Neural cell (in vitro differentiated cells): ENCODE measurements at regions not wholly inside any gene's neighbourhood (a gene's known extent, or its start where the extent isn't known, plus 50 kb on each side); places are given as distances from the start of the nearest gene placed in this dataset.

Experiments used
- H2AFZ ChIP-seq: fragments of 200-600, 300-800 bp; sonication (generic), shearing (Covaris generic); 2 replicates; pipeline ENCODE4 v1.6.0; 2014; ENCODE audit warnings: low read depth, mild to moderate bottlenecking, antibody characterized with exemption, low read length, moderate library complexity
- H3F3A ChIP-seq: fragments of 200-600 bp; shearing (Covaris generic); 2 replicates; pipeline ENCODE4 v1.6.1; 2016; ENCODE audit warnings: mild to moderate bottlenecking, moderate library complexity, mixed read lengths, antibody characterized with exemption, low read length; ENCODE audit not compliant: insufficient read depth, poor library complexity, severe bottlenecking
- H3K27ac ChIP-seq: fragments of 200-600, 300-800 bp; sonication (generic), shearing (Covaris generic); 2 replicates; pipeline ENCODE4 v1.5.1; 2014; ENCODE audit warnings: mild to moderate bottlenecking, low read length, moderate library complexity
- H3K27me3 ChIP-seq: fragments of 300-800, 200-600 bp; sonication (generic), shearing (Covaris generic); 2 replicates; pipeline ENCODE4 v1.6.0; 2014; ENCODE audit warnings: mild to moderate bottlenecking, low read depth, low read length, moderate library complexity; ENCODE audit not compliant: insufficient read depth
- H3K36me3 ChIP-seq: fragments of 300-800, 200-600 bp; sonication (generic), shearing (Covaris generic); 2 replicates; pipeline ENCODE4 v1.5.1; 2014; ENCODE audit warnings: mild to moderate bottlenecking, antibody characterized with exemption, low read length, moderate library complexity; ENCODE audit not compliant: insufficient read depth
- H3K4me2 ChIP-seq: fragments of 300-800, 200-600 bp; sonication (generic), shearing (Covaris generic); 2 replicates; pipeline ENCODE4 v1.6.0; 2014; ENCODE audit warnings: mild to moderate bottlenecking, low read length
- H3K4me3 ChIP-seq: fragments of 300-800, 200-600 bp; sonication (generic), shearing (Covaris generic); 2 replicates; pipeline ENCODE4 v1.5.1; 2014; ENCODE audit warnings: mild to moderate bottlenecking, low read length, moderate library complexity
- H3K79me2 ChIP-seq: fragments of 200-600 bp; shearing (Covaris generic); replicated peaks from 2 replicates; pipeline ENCODE4 v1.6.0; 2014; ENCODE audit warnings: mild to moderate bottlenecking, low read length, moderate library complexity; ENCODE audit not compliant: insufficient read depth
- H3K9ac ChIP-seq: fragments of 300-800, 200-600 bp; sonication (generic), shearing (Covaris generic); 2 replicates; pipeline ENCODE4 v1.6.1; 2016; ENCODE audit warnings: mild to moderate bottlenecking, low read length, mixed read lengths
- H3K9me2 ChIP-seq: fragments of 200-600 bp; shearing (Covaris generic); 2 replicates; pipeline ENCODE4 v1.6.1; 2016; ENCODE audit warnings: mild to moderate bottlenecking, low read length, mixed read lengths; ENCODE audit not compliant: insufficient read depth
- H3K9me3 ChIP-seq: fragments of 200-600, 300-800 bp; sonication (generic), shearing (Covaris generic); 2 replicates; pipeline ENCODE4 v1.6.1; 2016; ENCODE audit warnings: mild to moderate bottlenecking, mixed run types, low read length, moderate library complexity, mixed read lengths
- H4K20me1 ChIP-seq: fragments of 200-600 bp; shearing (Covaris generic); 2 replicates; pipeline ENCODE4 v1.6.1; 2016; ENCODE audit warnings: mild to moderate bottlenecking, mixed run types; ENCODE audit not compliant: insufficient read depth
- EP300 ChIP-seq: fragments of 450-650 bp; conservative IDR thresholded peaks from 2 replicates; pipeline ENCODE4 v1.6.1; 2014; ENCODE audit warnings: antibody characterized with exemption, mild to moderate bottlenecking, moderate library complexity; ENCODE audit not compliant: poor library complexity, severe bottlenecking
- EZH2 ChIP-seq: fragments of 200-600, 300-800 bp; shearing (Covaris generic), sonication (generic); IDR thresholded peaks from 2 replicates; pipeline ENCODE4 v1.6.1; 2014; ENCODE audit warnings: antibody characterized with exemption, low read length, borderline replicate concordance, mild to moderate bottlenecking; ENCODE audit not compliant: insufficient read depth, poor library complexity, severe bottlenecking
- MXI1 ChIP-seq: fragments of 450-650 bp; conservative IDR thresholded peaks from 2 replicates; pipeline ENCODE4 v1.6.1; 2014; ENCODE audit warnings: antibody characterized with exemption, mild to moderate bottlenecking; ENCODE audit not compliant: poor library complexity, severe bottlenecking
- POLR2AphosphoS5 ChIP-seq: IDR thresholded peaks from 2 replicates; pipeline ENCODE4 v1.6.1; 2012
- RAD21 ChIP-seq: fragments of 450-650 bp; conservative IDR thresholded peaks from 2 replicates; pipeline ENCODE4 v1.6.1; 2014; ENCODE audit warnings: antibody characterized with exemption, mild to moderate bottlenecking, moderate library complexity
- REST ChIP-seq: IDR thresholded peaks from 2 replicates; pipeline ENCODE4 v1.6.1; 2012; ENCODE audit warnings: borderline replicate concordance
- SMC3 ChIP-seq: fragments of 450-650 bp; conservative IDR thresholded peaks from 2 replicates; pipeline ENCODE4 v1.6.1; 2014; ENCODE audit warnings: antibody characterized with exemption, mild to moderate bottlenecking, moderate library complexity; ENCODE audit not compliant: poor library complexity
- TAF1 ChIP-seq: IDR thresholded peaks from 2 replicates; pipeline ENCODE4 v1.6.1; 2012; ENCODE audit warnings: low read depth
- TF ChIP-seq, protein P1 (sequence below): fragments of 450-650 bp; IDR thresholded peaks from 2 replicates; pipeline ENCODE4 v1.5.1; 2014; ENCODE audit warnings: antibody characterized with exemption, mild to moderate bottlenecking, moderate library complexity; ENCODE audit not compliant: poor library complexity, severe bottlenecking

DNA sequence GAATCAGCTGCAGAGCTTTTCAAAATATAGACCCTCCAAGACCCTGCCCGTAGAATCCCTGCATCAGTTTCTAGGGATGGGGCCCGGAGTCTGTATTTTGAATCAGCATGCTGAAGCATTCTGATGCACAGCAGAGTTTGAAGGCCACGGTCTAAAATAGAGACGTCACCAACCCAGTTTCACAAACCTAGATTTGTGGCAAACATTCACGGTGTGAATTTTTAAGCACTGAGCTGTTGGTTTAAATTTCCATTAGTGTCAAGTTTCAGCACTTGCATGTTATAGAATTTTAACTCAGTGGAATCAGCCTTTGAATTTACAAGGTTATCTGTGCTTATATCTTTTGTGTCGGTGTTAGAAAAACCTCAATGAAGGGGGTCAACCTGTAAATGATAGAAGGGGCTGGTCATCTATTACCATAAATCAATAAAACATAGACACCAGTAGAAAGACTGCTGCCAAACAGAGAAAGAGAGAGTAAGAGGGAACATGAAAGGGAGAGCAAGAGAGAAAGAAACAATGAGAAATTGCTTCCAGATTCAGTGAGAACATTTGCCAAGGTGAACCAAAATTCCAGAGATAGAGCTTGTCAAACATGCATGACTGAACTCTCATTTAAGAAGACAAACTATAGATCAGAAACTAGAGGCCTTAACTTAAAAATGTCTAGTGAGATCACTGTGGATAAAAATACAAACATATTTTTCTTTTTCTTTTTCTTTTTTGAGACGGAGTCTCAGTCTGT lies 414.9 kb downstream of the ZSWIM6 start:
- no peaks in the 10 kb centered on the region for H3K36me3 ChIP-seq
- H4K20me1 ChIP-seq: no peaks in the 10 kb centered on the region
- H3F3A ChIP-seq: peaks cover 3% of the 10 kb centered on the region
- no peak for TF ChIP-seq POLR2AphosphoS5
- TF ChIP-seq EP300: no peak
- TF ChIP-seq EZH2: no peak
- TF ChIP-seq TAF1: no peak
- TF ChIP-seq MXI1: no peak
- no peaks in the 10 kb centered on the region for H3K9me2 ChIP-seq
- no peaks in the 10 kb centered on the region for H3K9me3 ChIP-seq
- H2AFZ ChIP-seq: no peak overlapping the region
- H3K4me2 ChIP-seq: no peak overlapping the region
- H3K4me3 ChIP-seq: no peak overlapping the region
- no peaks in the 10 kb centered on the region for H3K27me3 ChIP-seq
- no peak overlapping the region for H3K27ac ChIP-seq
- no peaks in the 10 kb centered on the region for H3K79me2 ChIP-seq
- H3K9ac ChIP-seq: no peak overlapping the region

GRCh38 chr5:61748121-61748520 lies 416.1 kb downstream of the ZSWIM6 start:
- Histone ChIP-seq H3F3A (peaks cover 3% of the 10 kb centered on the region), H3K27ac (no peak overlapping the region), H4K20me1 (no peaks in the 10 kb centered on the region), H3K9me3 (no peaks in the 10 kb centered on the region), H3K79me2 (no peaks in the 10 kb centered on the region), H3K9me2 (no peaks in the 10 kb centered on the region), H3K36me3 (no peaks in the 10 kb centered on the region), H3K9ac (no peak overlapping the region), H3K27me3 (no peaks in the 10 kb centered on the region), H3K4me2 (no peak overlapping the region), H3K4me3 (no peak overlapping the region), H2AFZ (no peak overlapping the region)
- TF ChIP-seq EP300 (no peak), RAD21 (no peak), TAF1 (no peak), REST (no peak), POLR2AphosphoS5 (no peak), EZH2 (no peak), MXI1 (no peak), SMC3 (no peak)
- TF ChIP-seq, protein P1, sequence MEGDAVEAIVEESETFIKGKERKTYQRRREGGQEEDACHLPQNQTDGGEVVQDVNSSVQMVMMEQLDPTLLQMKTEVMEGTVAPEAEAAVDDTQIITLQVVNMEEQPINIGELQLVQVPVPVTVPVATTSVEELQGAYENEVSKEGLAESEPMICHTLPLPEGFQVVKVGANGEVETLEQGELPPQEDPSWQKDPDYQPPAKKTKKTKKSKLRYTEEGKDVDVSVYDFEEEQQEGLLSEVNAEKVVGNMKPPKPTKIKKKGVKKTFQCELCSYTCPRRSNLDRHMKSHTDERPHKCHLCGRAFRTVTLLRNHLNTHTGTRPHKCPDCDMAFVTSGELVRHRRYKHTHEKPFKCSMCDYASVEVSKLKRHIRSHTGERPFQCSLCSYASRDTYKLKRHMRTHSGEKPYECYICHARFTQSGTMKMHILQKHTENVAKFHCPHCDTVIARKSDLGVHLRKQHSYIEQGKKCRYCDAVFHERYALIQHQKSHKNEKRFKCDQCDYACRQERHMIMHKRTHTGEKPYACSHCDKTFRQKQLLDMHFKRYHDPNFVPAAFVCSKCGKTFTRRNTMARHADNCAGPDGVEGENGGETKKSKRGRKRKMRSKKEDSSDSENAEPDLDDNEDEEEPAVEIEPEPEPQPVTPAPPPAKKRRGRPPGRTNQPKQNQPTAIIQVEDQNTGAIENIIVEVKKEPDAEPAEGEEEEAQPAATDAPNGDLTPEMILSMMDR: no peak
